Common myeloid progenitor, CD34-positive (primary cell): ENCODE measurements at regions not wholly inside any gene's neighbourhood (a gene's known extent, or its start where the extent isn't known, plus 50 kb on each side); places are given as distances from the start of the nearest gene placed in this dataset.

Experiments
- CTCF ChIA-PET: fragments of 350-600 bp; sonication (Branson Sonifier 250); formaldehyde crosslinking; loops from one replicate; lab custom pipeline; 2021; ENCODE audit warnings: antibody characterized with exemption; lab: Charles Lee
- POLR2A ChIA-PET: fragments of 350-600 bp; sonication (Branson Sonifier 250); formaldehyde crosslinking; loops from one replicate; lab custom pipeline; 2021; ENCODE audit warnings: antibody characterized with exemption; lab: Charles Lee
- DNase-seq, 3 donors: peaks; one replicate each; pipeline versions ENCODE4 v3.0.0 to v3.0.0-alpha.2; 2013
- H3K27ac ChIP-seq, 2 experiments: 1 replicate in 1 of 2; 2 replicates in 1 of 2; pipeline ENCODE4 v1.7.0; 2013; ENCODE audit warnings: inconsistent platforms in 2 of 2, low read length in 2 of 2, mild to moderate bottlenecking in 2 of 2, low read depth in 1 of 2, moderate library complexity in 1 of 2; ENCODE audit not compliant: severe bottlenecking in 2 of 2, insufficient read depth in 1 of 2, poor library complexity in 1 of 2
- H3K27me3 ChIP-seq, 5 experiments: replicated peaks in 2 of 5; 1 replicate in 3 of 5; 2 replicates in 2 of 5; pipeline versions ENCODE4 v1.6.1 to v1.7.0; 2013; ENCODE audit warnings: low read length in 4 of 5, mild to moderate bottlenecking in 2 of 5, moderate library complexity in 2 of 5, inconsistent platforms in 1 of 5; ENCODE audit not compliant: insufficient read depth in 5 of 5, control insufficient read depth in 4 of 5
- H3K36me3 ChIP-seq, 4 experiments: 1 replicate in 2 of 4; 2 replicates in 2 of 4; pipeline versions ENCODE4 v1.6.1 to v1.7.0; 2013; ENCODE audit warnings: low read length in 3 of 4, control low read depth in 1 of 4, mild to moderate bottlenecking in 1 of 4; ENCODE audit not compliant: control insufficient read depth in 4 of 4, insufficient read depth in 4 of 4
- H3K4me1 ChIP-seq, 4 experiments: 1 replicate in 3 of 4; 2 replicates in 1 of 4; pipeline versions ENCODE4 v1.6.1 to v1.7.1; 2013; ENCODE audit warnings: low read length in 3 of 4, mild to moderate bottlenecking in 3 of 4, control low read depth in 1 of 4, inconsistent platforms in 1 of 4, moderate library complexity in 1 of 4; ENCODE audit not compliant: control insufficient read depth in 4 of 4, insufficient read depth in 4 of 4; ENCODE audit errors: control extremely low read depth in 1 of 4
- H3K4me3 ChIP-seq, 7 experiments: 1 replicate in 4 of 7; 2 replicates in 3 of 7; pipeline versions ENCODE4 v1.5.1 to v1.7.0; 2013; ENCODE audit warnings: mild to moderate bottlenecking in 7 of 7, low read length in 6 of 7, moderate library complexity in 6 of 7, inconsistent platforms in 2 of 7, low read depth in 2 of 7, control low read depth in 1 of 7; ENCODE audit not compliant: insufficient read depth in 4 of 7, control insufficient read depth in 1 of 7; ENCODE audit errors: extremely low read depth in 1 of 7
- H3K9me3 ChIP-seq, 5 experiments: 1 replicate in 4 of 5; 2 replicates in 1 of 5; pipeline versions ENCODE4 v1.6.1 to v1.7.1; 2013; ENCODE audit warnings: low read length in 4 of 5, mild to moderate bottlenecking in 2 of 5, inconsistent platforms in 1 of 5, low read depth in 1 of 5, moderate library complexity in 1 of 5; ENCODE audit not compliant: control insufficient read depth in 4 of 5, insufficient read depth in 2 of 5; ENCODE audit errors: control extremely low read depth in 1 of 5
- WGBS: methylation state at CpG from one replicate; pipeline ENCODE4 v1.1.5; 2013; ENCODE audit not compliant: insufficient coverage; 5-methylcytosine and 5-hydroxymethylcytosine counted together

- POLR2A ChIA-PET: no interaction called here
- 93% methylated on average over 12 of the region's 12 CpGs for WGBS
- CTCF ChIA-PET: no interaction called here
Observed at GRCh38 chr22:49113758-49114157, 713.9 kb downstream of the BRD1 start.

GRCh38 chr22:49112661-49113626 is 714.7 kb downstream of the BRD1 start:
- no peaks in the 10 kb centered on the region for H3K4me1 ChIP-seq
- no peak overlapping the region for H3K27ac ChIP-seq
- no peak overlapping the region for H3K4me3 ChIP-seq
- peaks cover 0 to 16% (median 2%) of the 10 kb centered on the region in 5 experiments for H3K27me3 ChIP-seq
- no peaks in the 10 kb centered on the region for H3K9me3 ChIP-seq
- H3K36me3 ChIP-seq: no peaks in the 10 kb centered on the region
- DNase-seq: no peak
- 87% methylated on average over 14 of the region's 16 CpGs for WGBS
- ChIA-PET CTCF (no interaction called here), POLR2A (no interaction called here)

More at GRCh38 chr22:49113758-49114157, 713.9 kb downstream of the BRD1 start:
- Histone ChIP-seq H3K27me3 (peaks cover 0 to 11% (median 2%) of the 10 kb centered on the region in 5 experiments), H3K36me3 (no peaks in the 10 kb centered on the region), H3K4me1 (no peaks in the 10 kb centered on the region), H3K9me3 (no peaks in the 10 kb centered on the region), H3K4me3 (no peak overlapping the region), H3K27ac (no peak overlapping the region)
- no peak for DNase-seq

- CTCF ChIA-PET: no interaction called here
Observed at GRCh38 chr22:49112176-49112575, 715.5 kb downstream of the BRD1 start.

GRCh38 chr22:49111085-49111484 is 716.6 kb downstream of the BRD1 start:
- H3K27me3 ChIP-seq: peaks cover 0 to 31% (median 3%) of the 10 kb centered on the region in 5 experiments
- POLR2A ChIA-PET: no interaction called here
- WGBS: 88% methylated on average over 15 of the region's 15 CpGs
- no peak for DNase-seq
- H3K9me3 ChIP-seq: no peaks in the 10 kb centered on the region
- no peak overlapping the region for H3K27ac ChIP-seq
- no peaks in the 10 kb centered on the region for H3K36me3 ChIP-seq
- H3K4me3 ChIP-seq: no peak overlapping the region
- no peaks in the 10 kb centered on the region for H3K4me1 ChIP-seq
- CTCF ChIA-PET: no interaction called here

More at GRCh38 chr22:49112176-49112575, 715.5 kb downstream of the BRD1 start:
- POLR2A ChIA-PET: no interaction called here
- H3K4me1 ChIP-seq: no peaks in the 10 kb centered on the region
- no peaks in the 10 kb centered on the region for H3K9me3 ChIP-seq
- no peak overlapping the region for H3K27ac ChIP-seq
- no peaks in the 10 kb centered on the region for H3K36me3 ChIP-seq
- peaks cover 0 to 22% (median 2%) of the 10 kb centered on the region in 5 experiments for H3K27me3 ChIP-seq
- no peak overlapping the region for H3K4me3 ChIP-seq
- 96% methylated on average over 15 of the region's 15 CpGs for WGBS
- DNase-seq: no peak

- no peaks in the 10 kb centered on the region for H3K36me3 ChIP-seq
- WGBS: 73% methylated on average over 17 of the region's 21 CpGs
- POLR2A ChIA-PET: no interaction called here
- CTCF ChIA-PET: no interaction called here
- no peaks in the 10 kb centered on the region for H3K4me1 ChIP-seq
- H3K27ac ChIP-seq: no peak overlapping the region
- H3K4me3 ChIP-seq: no peak overlapping the region
- H3K9me3 ChIP-seq: no peaks in the 10 kb centered on the region
- peaks cover under 1 to 34% (median 3%) of the 10 kb centered on the region in 5 experiments for H3K27me3 ChIP-seq
- DNase-seq: no peak
Observed at GRCh38 chr22:49108636-49109315, 718.9 kb downstream of the BRD1 start.

- Histone ChIP-seq H3K27me3 (peaks cover 2 to 40% (median 3%) of the 10 kb centered on the region in 5 experiments), H3K9me3 (no peaks in the 10 kb centered on the region)
Observed at GRCh38 chr22:49107961-49108530, 719.6 kb downstream of the BRD1 start.

More at GRCh38 chr22:49107961-49108530, 719.6 kb downstream of the BRD1 start:
- no peak overlapping the region for H3K4me3 ChIP-seq
- ChIA-PET CTCF (no interaction called here), POLR2A (no interaction called here)
- no peaks in the 10 kb centered on the region for H3K4me1 ChIP-seq
- H3K36me3 ChIP-seq: no peaks in the 10 kb centered on the region
- 88% methylated on average over 12 of the region's 16 CpGs for WGBS
- DNase-seq: no peak
- no peak overlapping the region for H3K27ac ChIP-seq
